22Rv1 (cell line): ENCODE measurements at regions not wholly inside any gene's neighbourhood (a gene's known extent, or its start where the extent isn't known, plus 50 kb on each side); places are given as distances from the start of the nearest gene placed in this dataset.

Source experiments
- ZFX ChIP-seq: fragments of 450-650 bp; IDR thresholded peaks from 2 replicates; pipeline ENCODE4 v1.6.1; 2017; ENCODE audit warnings: antibody characterized with exemption, borderline replicate concordance
- TF ChIP-seq, protein P1 (sequence below): fragments of 450-650 bp; IDR thresholded peaks from 2 replicates; pipeline ENCODE4 v1.5.1; 2017; ENCODE audit warnings: mild to moderate bottlenecking

GRCh38 chr4:179125870-179126269, 1683.6 kb upstream of the AGA start:
- TF ChIP-seq, protein P1, sequence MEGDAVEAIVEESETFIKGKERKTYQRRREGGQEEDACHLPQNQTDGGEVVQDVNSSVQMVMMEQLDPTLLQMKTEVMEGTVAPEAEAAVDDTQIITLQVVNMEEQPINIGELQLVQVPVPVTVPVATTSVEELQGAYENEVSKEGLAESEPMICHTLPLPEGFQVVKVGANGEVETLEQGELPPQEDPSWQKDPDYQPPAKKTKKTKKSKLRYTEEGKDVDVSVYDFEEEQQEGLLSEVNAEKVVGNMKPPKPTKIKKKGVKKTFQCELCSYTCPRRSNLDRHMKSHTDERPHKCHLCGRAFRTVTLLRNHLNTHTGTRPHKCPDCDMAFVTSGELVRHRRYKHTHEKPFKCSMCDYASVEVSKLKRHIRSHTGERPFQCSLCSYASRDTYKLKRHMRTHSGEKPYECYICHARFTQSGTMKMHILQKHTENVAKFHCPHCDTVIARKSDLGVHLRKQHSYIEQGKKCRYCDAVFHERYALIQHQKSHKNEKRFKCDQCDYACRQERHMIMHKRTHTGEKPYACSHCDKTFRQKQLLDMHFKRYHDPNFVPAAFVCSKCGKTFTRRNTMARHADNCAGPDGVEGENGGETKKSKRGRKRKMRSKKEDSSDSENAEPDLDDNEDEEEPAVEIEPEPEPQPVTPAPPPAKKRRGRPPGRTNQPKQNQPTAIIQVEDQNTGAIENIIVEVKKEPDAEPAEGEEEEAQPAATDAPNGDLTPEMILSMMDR = no peak
- TF ChIP-seq ZFX = no peak
